Tibial artery (tissue), 4 donors: ENCODE measurements at regions not wholly inside any gene's neighbourhood (a gene's known extent, or its start where the extent isn't known, plus 50 kb on each side); places are given as distances from the start of the nearest gene placed in this dataset.
A peak's percentile ranks its signal among the peaks of the same experiment; 100 is the strongest.

ENCODE experiments used
- DNase-seq, 2 donors: peaks; one replicate each; pipeline ENCODE4 v3.0.0-alpha.2; 2019
- H3K27ac ChIP-seq, 2 donors: fragments of 200-600 bp; sonication (generic) in 1 of 2; 1 replicate in 1 of 2; 2 replicates in 1 of 2; pipeline ENCODE4 v1.5.1; 2018 to 2019; ENCODE audit warnings: mild to moderate bottlenecking in 1 of 2
- H3K27me3 ChIP-seq, 2 donors: fragments of 200-600 bp; sonication (generic) in 1 of 2; one replicate each; pipeline versions ENCODE4 v1.5.1 to v1.6.0; 2016 to 2019
- H3K36me3 ChIP-seq, 3 donors: fragments of 200-600 bp; sonication (generic) in 2 of 3; one replicate each; pipeline ENCODE4 v1.5.1; 2016 to 2019; ENCODE audit warnings: mild to moderate bottlenecking in 2 of 3
- H3K4me1 ChIP-seq, 4 donors: fragments of 200-600 bp; sonication (generic) in 2 of 4; 1 replicate in 3 of 4; 2 replicates in 1 of 4; pipeline ENCODE4 v1.5.1; 2016 to 2019
- H3K4me3 ChIP-seq, 2 donors: fragments of 200-600 bp; sonication (generic) in 1 of 2; 1 replicate in 1 of 2; 2 replicates in 1 of 2; pipeline ENCODE4 v1.5.1; 2018 to 2019; ENCODE audit warnings: mild to moderate bottlenecking in 2 of 2
- H3K9me3 ChIP-seq, 3 donors: fragments of 200-600 bp; sonication (generic) in 1 of 3; one replicate each; pipeline ENCODE4 v1.5.1; 2016 to 2019
- intact Hi-C: fragments of 100-400 bp; cut with DNase I; formaldehyde crosslinking; loops from one replicate; pipeline ENCODE4 v1.15.0; 2023; ENCODE audit warnings: low total_unique reads
- TF ChIP-seq, protein P1 (sequence below), 2 experiments: fragments of 200-600 bp in 1 of 2; fragments of 450-650 bp in 1 of 2; IDR thresholded peaks; one replicate each; pipeline ENCODE4 v1.5.1; 2017 to 2019; ENCODE audit warnings: antibody characterized with exemption in 2 of 2, mild to moderate bottlenecking in 1 of 2, moderate library complexity in 1 of 2

DNA sequence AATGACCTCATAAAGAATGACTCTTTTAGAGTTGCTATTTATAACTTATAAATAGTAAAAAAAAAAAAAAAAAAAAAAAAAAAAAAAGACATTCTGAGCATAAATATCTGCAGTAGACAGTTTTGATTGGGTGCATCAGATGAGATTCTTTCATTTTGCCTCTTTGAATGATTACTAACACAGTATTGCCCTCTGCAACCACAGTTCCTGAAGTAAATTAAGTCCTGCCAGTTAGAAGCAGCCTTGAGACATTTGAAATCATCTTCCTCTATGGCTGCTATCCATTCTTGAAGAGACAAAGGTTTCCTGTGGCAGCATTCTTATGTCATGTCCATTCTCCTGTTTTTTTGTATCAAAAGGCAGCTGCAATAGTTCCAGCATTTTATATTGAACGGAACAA lies 892.4 kb upstream of the MIR17HG start:
- Histone ChIP-seq H3K4me3 (no peak overlapping the region), H3K27ac (no peak overlapping the region), H3K36me3 (no peaks in the 10 kb centered on the region), H3K27me3 (no peaks in the 10 kb centered on the region), H3K4me1 (no peaks in the 10 kb centered on the region), H3K9me3 (no peaks in the 10 kb centered on the region)
- DNase-seq: no peak
- TF ChIP-seq, protein P1, sequence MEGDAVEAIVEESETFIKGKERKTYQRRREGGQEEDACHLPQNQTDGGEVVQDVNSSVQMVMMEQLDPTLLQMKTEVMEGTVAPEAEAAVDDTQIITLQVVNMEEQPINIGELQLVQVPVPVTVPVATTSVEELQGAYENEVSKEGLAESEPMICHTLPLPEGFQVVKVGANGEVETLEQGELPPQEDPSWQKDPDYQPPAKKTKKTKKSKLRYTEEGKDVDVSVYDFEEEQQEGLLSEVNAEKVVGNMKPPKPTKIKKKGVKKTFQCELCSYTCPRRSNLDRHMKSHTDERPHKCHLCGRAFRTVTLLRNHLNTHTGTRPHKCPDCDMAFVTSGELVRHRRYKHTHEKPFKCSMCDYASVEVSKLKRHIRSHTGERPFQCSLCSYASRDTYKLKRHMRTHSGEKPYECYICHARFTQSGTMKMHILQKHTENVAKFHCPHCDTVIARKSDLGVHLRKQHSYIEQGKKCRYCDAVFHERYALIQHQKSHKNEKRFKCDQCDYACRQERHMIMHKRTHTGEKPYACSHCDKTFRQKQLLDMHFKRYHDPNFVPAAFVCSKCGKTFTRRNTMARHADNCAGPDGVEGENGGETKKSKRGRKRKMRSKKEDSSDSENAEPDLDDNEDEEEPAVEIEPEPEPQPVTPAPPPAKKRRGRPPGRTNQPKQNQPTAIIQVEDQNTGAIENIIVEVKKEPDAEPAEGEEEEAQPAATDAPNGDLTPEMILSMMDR (IDR thresholded peaks at IDR 0.05): no peak
- intact Hi-C loops: no loop called here

- TF ChIP-seq, protein P1 (IDR thresholded peaks at IDR 0.05): no peak
- no peak overlapping the region for H3K27ac ChIP-seq
- no peaks in the 10 kb centered on the region for H3K36me3 ChIP-seq
- H3K27me3 ChIP-seq: no peaks in the 10 kb centered on the region
- DNase-seq: no peak
- no peak overlapping the region for H3K4me3 ChIP-seq
- H3K9me3 ChIP-seq: no peaks in the 10 kb centered on the region
- intact Hi-C loops: no loop called here
- no peaks in the 10 kb centered on the region for H3K4me1 ChIP-seq
Observed at GRCh38 chr13:90455823-90456222, 891.7 kb upstream of the MIR17HG start.

DNA sequence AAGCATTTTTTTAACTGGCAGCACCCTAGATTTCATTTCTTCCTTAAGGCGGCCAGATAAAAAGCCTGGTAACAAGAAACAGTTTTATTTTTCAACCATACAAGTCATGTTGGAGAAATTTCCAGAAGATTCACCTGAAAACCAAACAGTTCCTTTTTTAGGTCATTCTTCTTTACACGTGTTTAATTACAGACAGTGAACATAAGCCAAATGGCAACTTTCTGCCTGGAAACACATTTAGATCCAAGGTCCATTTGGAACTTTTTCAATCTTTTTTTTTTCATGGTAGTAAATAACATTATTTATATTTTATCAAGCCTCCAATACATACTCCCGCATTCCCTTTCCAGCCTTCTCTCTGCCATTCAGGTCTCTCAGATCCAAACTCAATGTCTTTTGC lies 886.1 kb upstream of the MIR17HG start:
- H3K36me3 ChIP-seq: no peaks in the 10 kb centered on the region
- H3K4me3 ChIP-seq: no peak overlapping the region
- H3K27ac ChIP-seq: no peak overlapping the region
- DNase-seq: no peak
- TF ChIP-seq, protein P1 (IDR thresholded peaks at IDR 0.05): no peak
- H3K4me1 ChIP-seq: no peaks in the 10 kb centered on the region
- H3K27me3 ChIP-seq: no peaks in the 10 kb centered on the region
- intact Hi-C loops: no loop called here
- no peaks in the 10 kb centered on the region for H3K9me3 ChIP-seq

GRCh38 chr13:90477216-90477615 lies 870.3 kb upstream of the MIR17HG start:
- DNase-seq: no peak
- Histone ChIP-seq H3K4me3 (no peak overlapping the region), H3K4me1 (peaks cover 0 to 13% (median 0%) of the 10 kb centered on the region in 4 donors), H3K27me3 (no peaks in the 10 kb centered on the region), H3K27ac (no peak overlapping the region), H3K9me3 (no peaks in the 10 kb centered on the region), H3K36me3 (no peaks in the 10 kb centered on the region)
- TF ChIP-seq, protein P1 (IDR thresholded peaks at IDR 0.05): no peak
- intact Hi-C loops: no loop called here

DNA sequence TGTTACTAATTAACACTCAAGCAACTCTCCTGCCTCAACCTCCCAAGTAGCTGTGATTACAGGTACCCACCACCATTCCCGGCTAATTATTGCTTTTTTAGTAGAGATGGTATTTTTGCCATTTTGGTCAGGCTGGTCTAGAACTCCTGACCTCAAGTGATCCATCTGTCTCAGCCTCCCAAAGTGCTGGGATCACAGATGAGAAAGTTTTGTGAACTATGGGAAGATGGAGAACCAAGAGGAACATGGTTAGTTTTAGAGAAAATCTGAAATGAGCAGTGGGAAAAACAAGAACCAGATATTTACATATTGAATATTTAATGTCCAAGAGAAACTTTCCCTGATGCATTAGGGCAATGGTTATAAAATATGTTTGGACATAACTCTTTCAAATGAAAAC lies 863.6 kb upstream of the MIR17HG start:
- Histone ChIP-seq H3K4me3 (no peak overlapping the region), H3K27me3 (no peaks in the 10 kb centered on the region), H3K9me3 (no peaks in the 10 kb centered on the region), H3K27ac (no peak overlapping the region), H3K4me1 (peaks cover 0 to 17% (median 2%) of the 10 kb centered on the region in 4 donors), H3K36me3 (no peaks in the 10 kb centered on the region)
- DNase-seq: no peak
- intact Hi-C loops: no loop called here
- TF ChIP-seq, protein P1 (IDR thresholded peaks at IDR 0.05): no peak

- no peak overlapping the region for H3K4me3 ChIP-seq
- H3K9me3 ChIP-seq: no peaks in the 10 kb centered on the region
- intact Hi-C loops: no loop called here
- TF ChIP-seq, protein P1 (IDR thresholded peaks at IDR 0.05): no peak
- no peaks in the 10 kb centered on the region for H3K36me3 ChIP-seq
- no peak for DNase-seq
- H3K4me1 ChIP-seq: peaks cover 0 to 17% (median 2%) of the 10 kb centered on the region in 4 donors
- peak overlapping the region in 1 of 2 donors; percentile 1 for H3K27ac ChIP-seq
- H3K27me3 ChIP-seq: no peaks in the 10 kb centered on the region
Observed at GRCh38 chr13:90485436-90485835, 862.1 kb upstream of the MIR17HG start.
